D721Med (cell line): ENCODE measurements at regions not wholly inside any gene's neighbourhood (a gene's known extent, or its start where the extent isn't known, plus 50 kb on each side); places are given as distances from the start of the nearest gene placed in this dataset.
"Not testable (repeated sequence)": the region's sequence is repeated elsewhere in the genome, so short reads cannot be mapped to it uniquely, and the experiment has no call there.

ENCODE experiments used
- DNase-seq: peaks from one replicate; pipeline ENCODE4 v3.0.0; 2011; ENCODE audit warnings: low spot score; ENCODE audit not compliant: insufficient read length
- FAIRE-seq: peaks from 2 replicates; lab custom pipeline; 2011; peaks lifted over from hg19 to GRCh38; lab: Jason Lieb, UNC
- CTCF ChIP-seq: IDR thresholded peaks from 2 replicates; pipeline ENCODE4 v1.5.1; 2012; ENCODE audit warnings: mild to moderate bottlenecking, control low read depth; ENCODE audit not compliant: insufficient read depth; ENCODE audit errors: missing control alignments

- DNase-seq (no peak), FAIRE-seq (no peak)
- TF ChIP-seq CTCF, result no peak
Measured at GRCh38 chr16:79988089-79988488, 387.6 kb upstream of the MAF start.

- TF ChIP-seq CTCF, result no peak
- FAIRE-seq (no peak), DNase-seq (no peak)
Measured at GRCh38 chr16:79986352-79986751, 385.8 kb upstream of the MAF start.

- no peak for TF ChIP-seq CTCF
Measured at GRCh38 chr16:79985606-79986005, 385.1 kb upstream of the MAF start.

GRCh38 chr16:79984149-79984548, 383.6 kb upstream of the MAF start:
- FAIRE-seq, DNase-seq: not testable (repeated sequence)

More at GRCh38 chr16:79985606-79986005, 385.1 kb upstream of the MAF start:
- FAIRE-seq (no peak), DNase-seq (no peak)

- DNase-seq (no peak), FAIRE-seq (no peak)
- TF ChIP-seq CTCF, result no peak
Measured at GRCh38 chr16:79982862-79983261, 382.3 kb upstream of the MAF start.

- DNase-seq (no peak), FAIRE-seq (no peak)
- no peak for TF ChIP-seq CTCF
Measured at GRCh38 chr16:79982361-79982760, 381.8 kb upstream of the MAF start.

GRCh38 chr16:79981814-79982213, 381.3 kb upstream of the MAF start:
- FAIRE-seq (no peak), DNase-seq (no peak)

More at GRCh38 chr16:79981814-79982213, 381.3 kb upstream of the MAF start:
- TF ChIP-seq CTCF, result no peak
